Hindlimb muscle (tissue), 1 donor: ENCODE measurements at regions not wholly inside any gene's neighbourhood (a gene's known extent, or its start where the extent isn't known, plus 50 kb on each side); places are given as distances from the start of the nearest gene placed in this dataset.
"Not testable (repeated sequence)": the region's sequence is repeated elsewhere in the genome, so short reads cannot be mapped to it uniquely, and the experiment has no call there.

Experiments
- DNase-seq: peaks from one replicate; pipeline ENCODE4 v3.0.0-alpha.2; 2013

DNA sequence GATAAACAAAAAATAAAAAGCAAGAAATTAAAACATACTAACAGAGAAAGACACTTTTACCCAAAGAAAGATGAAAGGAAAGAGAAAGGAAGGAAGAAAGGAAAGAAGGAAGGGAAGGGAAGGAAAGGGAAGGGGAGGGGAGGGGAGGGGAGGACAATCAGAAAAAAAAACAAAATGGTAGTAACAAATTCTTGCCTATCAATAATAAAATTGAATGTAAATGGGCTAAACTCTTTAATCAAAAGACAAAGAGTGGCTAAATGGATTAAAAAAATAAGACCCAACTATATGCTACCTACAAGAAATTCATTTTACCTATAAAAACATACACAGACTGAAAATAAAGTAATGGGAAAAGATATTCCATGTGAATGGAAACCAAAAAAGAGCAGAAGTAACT is 372.9 kb upstream of the NFIA start:
- DNase-seq = no peak

DNA sequence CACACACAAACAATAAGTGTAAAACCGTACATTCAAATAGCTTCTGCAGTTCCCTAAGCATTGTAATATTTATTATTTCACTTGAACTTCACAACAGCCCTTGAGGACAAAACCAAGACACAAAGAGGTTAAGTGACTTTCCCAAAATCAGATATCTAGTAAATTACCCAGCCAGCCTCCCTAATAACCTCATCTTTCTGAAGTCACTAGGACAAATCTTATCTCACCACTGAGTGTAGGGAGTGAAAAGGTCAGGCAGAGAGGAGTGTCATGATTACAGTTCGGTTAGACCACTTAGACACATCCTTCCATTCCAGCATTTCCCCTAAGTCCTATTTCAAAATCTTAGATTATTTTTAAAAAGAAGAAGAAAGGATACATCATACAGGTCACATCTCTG is 377.3 kb upstream of the NFIA start:
- DNase-seq = no peak

DNA sequence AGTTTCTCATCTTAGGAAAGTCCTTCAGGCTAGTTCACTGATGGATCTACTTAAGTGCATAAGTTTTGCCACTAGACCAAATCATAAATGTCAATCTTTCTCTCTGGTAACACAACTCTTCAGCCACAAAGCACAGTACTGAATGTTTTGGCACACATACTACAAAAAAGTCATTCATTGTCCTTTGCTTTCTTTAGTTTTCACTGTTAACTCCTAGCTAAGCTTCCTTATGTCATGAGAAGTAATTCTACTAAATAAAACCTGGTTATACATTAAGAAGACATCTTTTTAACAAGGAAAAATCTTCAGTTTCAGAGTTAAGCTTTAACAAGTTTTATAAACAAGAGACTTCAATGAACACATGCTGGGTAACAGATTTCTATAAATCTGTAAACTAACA is 379.2 kb upstream of the NFIA start:
- no peak for DNase-seq

DNA sequence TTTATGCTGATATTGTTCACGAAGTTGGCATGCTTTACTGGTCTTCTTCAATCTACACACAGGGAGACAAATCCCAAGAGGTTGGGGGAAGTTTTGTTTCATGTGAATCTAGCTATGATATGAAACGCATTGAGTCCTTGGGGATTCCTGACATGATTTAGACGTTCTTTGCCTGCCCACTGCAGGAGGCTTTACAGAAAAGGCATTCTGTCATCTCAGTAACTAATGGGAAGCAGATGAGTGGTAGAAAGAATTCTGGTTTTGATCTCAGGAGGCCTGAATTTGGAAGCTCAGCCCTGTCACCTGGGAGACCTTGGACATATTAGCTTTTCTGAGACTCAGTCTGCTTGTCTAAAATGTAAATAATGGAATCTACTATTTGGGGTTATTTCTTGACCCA is 383.0 kb upstream of the NFIA start:
- peak; percentile 10 for DNase-seq

DNA sequence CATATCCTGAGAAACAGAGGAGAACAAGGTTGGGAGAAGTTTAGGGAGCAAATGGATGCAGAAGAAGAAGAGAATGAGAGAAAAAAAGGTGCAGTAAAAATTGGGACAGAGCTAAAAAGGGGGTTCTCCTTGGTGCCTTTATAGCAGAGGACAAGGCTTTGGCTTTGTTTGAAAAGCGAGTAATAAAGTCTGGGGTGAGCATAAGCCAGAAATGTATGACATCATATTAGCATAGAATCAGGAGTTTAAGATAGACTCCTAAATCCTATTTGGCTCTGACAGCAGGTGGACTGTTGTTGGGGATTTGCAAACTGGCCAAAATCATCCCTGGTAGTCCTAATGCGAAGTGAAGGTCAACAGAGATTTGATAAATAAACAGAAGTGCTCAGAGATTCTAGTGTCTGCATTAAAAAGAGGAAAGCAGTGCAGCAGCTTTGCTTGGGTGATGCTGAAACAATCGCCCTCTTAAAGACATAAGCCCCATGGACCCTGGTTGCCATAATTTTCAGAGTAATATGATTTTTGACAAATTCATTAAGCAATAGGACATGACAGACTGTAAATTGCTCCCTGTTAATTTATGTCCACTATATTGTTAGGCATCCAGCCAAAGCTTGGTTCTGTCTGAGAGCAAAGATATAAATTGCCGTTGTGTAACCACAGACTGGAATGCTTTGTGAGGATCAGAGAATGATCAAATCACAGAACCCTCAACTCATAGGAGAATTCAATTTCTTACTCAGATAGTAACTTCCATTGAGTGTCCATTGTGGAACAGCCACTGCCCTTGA is 385.0 kb upstream of the NFIA start:
- no peak for DNase-seq

DNA sequence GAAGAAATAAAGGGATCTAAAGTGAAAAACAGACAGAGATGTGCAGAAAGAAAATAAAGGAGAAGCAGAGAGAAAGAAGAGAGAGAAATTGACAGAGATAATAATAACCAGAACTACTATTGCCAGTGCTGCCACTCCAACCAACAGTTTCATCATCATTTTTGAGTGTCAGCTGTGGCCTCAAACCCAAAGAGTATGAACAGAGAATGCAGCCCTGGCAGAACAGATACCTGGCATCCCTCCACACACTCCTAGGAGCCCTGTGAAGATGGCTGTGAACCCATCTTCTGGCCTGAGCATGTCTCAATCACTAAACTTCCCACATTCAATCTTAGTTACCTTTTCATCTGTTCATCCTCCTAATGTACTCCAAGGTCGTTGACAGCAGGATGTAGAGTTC is 385.8 kb upstream of the NFIA start:
- DNase-seq = no peak

DNA sequence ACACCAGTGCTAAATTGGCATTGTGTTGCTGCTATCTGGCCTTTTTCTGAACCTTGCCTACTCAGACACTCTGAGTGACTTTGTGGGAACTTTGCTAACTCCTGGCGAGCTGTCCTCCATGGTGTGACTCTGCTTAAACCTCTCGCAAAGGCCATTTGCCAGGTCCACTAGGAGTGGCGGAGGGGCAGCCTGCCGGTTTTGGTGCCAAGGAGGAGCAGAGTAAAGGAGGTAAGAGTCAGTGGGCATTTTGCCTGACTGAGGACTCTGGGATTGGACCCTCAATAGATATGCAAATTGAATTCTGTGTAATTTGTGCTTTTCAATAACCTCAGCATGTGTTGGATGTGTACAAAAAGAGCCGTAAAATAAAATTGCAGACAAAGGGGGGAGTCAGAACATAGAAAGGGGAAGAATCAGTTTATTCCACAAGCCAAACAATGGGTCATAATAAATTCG is 386.6 kb upstream of the NFIA start:
- DNase-seq = no peak

DNA sequence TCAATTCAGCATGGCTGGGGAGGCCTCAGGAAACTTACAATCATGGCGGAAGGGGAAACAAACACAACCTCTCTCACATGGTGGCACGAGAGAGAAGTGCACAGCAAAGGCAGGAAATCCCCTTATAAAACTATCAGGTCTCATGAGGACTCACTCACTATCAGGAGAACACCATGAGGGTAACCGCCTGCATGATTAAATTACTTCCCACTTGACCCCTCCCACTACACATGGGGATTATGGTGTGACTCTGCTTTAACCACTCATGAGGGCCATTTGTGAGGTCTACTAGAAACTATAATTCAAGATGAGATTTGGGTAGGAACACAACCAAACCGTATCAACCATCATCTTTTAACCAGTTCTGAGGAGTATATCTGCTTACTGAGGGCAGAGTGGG is 387.4 kb upstream of the NFIA start:
- no peak for DNase-seq

DNA sequence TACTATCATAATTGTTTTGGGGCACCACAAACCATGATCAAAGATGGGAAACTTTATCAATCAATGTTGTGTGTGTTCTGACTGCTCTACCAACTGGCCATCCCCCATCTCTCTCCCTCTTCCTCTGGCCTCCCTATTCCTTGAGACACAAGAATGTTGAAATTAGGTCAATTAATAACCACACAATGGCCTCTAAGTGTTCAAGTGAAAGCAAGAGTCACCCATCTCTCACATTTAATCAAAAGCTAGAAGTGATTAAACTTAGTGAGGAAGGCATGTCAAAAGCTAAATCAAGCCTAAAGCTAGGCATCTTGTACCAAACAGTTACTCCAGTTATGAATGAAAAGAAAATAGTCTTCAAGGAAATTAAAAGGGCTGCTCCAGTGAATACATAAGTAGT is 390.3 kb upstream of the NFIA start:
- no peak for DNase-seq

DNA sequence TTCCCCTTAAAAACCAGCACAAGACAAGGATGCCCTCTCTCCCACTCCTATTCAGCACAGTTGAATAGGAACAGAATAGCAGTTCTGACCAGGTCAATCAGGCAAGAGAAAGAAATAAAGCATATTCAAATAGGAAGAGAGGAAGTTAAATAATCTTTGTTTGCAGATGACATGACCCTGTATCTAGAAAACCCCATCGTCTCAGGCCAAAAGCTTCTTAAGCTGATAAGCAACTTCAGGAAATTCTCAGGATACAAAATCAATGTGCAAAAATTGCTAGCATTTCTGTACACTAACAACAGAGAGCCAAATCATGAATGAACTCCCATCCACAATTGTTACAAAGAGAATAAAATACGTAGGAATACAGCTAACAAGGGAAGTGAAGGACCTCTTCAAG is 394.1 kb upstream of the NFIA start:
- not testable (repeated sequence) for DNase-seq

DNA sequence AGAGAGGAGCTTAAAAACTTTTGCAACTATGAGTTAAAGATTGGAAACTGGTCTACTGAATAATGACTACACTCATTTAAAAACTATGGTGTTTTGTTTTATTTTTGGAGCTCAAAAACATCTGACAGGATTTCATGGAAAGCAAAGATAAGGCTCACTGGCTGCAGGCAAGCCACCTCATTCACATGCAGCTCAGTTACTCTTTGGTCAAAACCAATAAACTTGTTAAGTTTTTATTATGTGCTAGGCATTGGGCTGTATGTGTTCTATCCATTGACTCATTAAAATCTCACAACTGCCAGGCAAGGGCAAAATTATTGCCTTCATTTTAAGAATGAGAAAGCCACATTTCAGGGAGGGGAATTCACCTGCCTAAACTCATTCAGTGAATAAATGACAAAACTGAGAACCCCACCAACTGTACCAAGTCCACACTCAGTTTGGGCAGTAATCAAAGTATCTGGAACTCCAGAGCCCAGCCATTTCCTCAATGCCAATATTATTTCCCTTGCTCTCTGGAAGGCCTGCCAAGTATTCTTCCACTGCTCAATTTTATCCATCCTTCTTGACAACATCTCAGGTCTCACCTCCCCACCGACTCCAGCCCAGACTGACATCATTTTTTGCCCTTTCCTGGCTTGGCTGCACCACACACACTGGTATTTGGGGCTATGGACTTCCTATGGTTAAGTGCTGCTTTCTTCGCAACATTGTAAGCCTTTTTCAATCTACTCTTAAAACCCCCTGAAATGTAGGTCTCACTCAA is 401.1 kb upstream of the NFIA start:
- DNase-seq = no peak

DNA sequence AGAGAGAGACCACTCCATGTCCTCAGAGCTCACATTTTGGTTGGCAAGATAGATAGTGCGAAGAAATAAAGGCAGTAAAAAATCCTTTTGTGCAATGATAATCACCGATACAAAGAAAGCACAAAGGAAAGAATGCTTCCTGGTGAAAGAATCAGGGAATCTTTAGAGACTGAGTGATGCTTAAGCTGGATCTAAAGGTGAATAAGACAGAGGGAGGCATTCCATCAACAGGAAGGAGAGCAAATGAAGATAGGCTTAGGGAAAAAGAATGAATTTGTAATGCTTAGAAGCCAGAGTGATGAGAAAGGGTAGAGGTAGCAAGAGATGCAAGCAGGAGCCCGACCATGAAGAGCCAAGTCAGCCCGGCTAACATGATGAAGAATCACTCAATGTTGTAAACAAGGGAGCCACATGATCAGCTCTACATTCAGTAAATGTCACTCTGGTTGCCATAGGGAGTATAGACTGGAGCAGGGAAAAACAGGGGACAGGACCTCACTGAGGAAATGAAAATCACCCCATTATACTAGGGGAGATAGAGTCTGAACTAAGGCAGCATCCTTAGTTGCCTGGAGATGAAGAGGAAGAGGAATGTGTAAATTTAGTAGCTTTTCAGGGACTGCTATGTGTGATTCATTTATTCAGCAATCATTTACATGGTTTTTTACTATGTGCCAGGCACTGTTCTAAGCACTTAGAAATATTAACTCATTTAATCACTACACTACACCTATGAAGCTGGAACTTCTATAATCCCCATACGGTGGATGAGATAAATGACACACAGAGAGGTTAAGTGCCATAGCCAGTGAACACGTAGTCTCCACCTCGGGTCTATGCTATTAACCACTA is 402.6 kb upstream of the NFIA start:
- DNase-seq = no peak

DNA sequence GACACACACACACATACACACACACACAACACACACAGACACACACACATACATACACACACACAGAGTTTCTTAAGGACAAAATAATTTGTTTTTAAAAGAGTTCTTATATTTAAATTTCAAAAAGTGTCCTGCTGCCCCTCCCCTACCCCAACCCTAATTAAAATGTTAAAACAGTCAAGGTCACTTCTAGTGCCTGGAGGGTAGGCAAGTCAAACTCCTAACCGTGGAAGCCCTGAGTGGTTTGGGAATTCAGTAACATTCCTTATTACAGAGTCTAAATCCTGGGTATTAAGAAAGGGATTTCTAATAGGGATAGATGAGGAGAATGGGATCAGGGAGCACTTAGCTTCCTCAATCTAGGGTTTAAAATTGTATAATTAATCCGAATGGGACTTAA is 403.6 kb upstream of the NFIA start:
- DNase-seq = no peak

DNA sequence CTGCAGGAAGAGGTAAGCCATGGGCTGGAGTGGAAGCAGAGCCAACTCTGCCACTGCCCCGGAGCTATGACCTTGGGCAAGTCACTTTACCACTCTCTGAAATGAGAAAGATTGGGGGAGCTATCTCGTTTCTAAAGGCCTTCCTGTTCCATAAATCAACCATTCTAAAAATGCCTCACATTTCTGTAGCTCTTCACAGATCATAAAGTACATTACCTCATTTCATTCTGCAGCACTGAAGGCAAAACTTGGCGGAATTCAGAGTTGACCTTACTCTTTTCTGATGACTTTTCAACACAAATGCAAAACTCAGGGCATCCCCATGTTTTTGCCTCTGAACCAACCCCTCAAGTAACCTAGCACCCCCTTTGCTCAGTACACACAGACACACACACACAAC is 404.0 kb upstream of the NFIA start:
- DNase-seq = no peak

DNA sequence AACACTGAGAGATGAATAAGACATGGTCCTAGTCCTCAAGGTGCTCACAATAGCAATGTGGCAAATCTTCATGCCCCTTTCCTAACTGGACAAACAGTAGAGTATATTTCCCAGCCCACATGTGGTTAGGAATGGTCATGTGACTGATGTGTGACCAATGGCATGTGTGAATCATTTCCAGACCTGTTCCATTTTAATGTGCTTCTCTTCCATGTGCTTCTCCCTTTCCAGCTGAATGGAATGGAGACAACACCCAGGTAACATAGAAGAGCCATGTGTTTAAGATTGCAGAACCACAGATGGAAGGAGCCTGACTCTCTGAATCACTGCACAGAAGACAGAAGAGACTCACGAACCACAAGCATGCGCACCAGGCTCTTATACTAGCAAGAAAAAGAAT is 409.9 kb upstream of the NFIA start:
- no peak for DNase-seq

DNA sequence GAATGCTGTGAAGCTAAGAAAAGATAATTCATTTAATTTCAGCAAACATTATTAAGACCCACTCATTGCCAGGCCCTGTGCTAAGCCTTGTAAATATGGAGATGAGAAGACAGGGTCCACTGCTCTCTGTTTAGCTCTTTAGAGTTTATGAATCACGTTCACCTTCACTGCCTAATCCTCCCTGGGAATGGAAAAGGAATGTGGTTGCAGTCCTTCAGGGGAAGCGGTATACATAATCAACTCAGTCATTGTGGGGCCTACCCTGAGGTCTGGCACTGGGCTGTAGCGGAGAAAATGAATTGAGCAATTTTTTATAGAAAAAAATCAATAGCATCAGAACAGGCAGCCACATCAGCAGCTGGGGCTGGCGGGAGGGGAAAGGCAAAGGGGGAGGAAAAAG is 412.1 kb upstream of the NFIA start:
- no peak for DNase-seq

DNA sequence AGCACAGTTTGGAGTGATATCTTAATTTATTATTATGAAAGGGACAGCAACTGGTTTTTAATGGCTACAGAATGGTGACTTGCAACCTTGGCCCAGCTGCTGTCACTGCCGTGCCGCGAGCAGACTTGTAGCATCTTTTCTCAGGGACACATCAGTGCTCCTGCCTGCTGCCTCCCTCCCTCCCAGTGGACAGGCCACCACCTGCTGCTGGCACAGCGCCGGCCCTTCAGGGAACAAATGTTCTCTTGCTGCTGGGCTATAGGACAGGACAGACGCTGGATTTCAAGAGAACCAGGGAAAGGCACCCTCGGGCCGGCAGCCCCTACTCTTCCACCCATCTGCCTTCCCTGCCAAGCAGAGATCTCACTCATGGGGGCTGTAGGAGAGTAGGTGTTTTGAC is 413.8 kb upstream of the NFIA start:
- DNase-seq = no peak

DNA sequence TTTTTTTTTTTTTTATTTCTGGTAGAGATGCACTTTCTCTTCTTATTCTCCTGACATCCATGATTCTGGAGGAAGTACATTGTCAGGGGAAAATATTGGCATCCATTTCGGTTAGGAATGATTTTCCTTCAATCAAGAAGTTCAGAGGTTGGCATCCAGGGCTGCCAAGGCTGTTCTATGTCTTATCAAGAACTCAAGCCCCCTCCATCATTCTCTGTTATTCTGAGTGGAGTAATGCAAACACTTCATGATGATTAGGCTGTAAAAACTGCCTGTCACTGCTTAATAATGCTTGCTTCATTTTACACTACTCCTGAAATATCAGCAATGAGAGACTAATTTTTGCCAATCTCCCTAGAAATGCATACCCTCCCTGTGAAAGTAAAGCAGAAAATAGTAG is 417.1 kb upstream of the NFIA start:
- DNase-seq = no peak

DNA sequence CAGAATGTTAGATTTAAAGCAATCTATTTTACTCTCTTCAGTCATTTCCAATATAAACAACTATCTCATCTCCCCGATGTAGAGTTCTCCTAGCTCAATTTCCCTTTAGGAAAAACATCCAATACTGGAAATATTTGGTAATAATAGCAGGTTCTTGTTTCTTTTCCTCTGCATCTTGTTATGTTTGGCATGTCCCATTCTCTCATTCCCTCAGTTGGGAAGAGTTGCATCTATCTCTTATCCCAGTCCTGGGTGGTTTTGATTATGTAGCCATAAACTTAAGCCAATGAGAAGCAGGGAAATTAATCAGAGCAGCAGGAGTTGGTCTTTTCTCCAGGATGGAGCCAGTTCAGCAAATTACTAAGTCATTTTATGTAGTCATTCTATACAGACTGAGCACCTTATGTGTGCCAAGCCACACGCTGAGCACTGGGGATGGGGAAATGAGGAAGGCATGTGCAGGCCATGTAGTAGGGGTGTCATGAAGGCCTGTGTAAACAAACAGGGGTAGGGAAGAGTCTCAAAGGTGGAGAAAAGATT is 418.2 kb upstream of the NFIA start:
- DNase-seq = peak; percentile 5

DNA sequence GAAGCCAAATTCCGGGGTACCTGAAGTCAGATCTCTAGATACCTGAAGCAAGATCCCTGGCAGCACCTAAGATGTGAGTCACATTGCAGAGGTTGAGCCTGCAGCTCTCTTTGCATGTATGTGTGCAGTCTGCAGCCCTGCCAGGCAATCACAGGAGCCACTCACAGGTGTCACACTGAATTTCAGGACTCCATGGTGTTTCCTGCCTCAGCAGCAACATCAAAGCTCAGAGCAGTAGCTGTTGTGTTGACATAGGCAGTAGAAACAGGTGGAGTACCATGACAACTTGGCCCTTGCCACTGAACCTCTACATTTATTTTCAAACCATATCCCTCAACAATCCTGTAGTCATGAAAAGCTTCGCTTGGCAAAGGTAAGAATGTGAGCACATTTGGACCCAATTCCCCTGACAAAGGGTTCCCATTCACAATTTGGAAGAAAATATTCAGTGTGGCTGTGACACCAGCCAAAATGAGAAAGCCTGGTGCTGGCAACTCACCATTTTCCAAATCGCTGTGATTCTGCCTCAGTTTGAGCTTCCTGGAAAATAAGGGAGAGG is 419.8 kb upstream of the NFIA start:
- no peak for DNase-seq

DNA sequence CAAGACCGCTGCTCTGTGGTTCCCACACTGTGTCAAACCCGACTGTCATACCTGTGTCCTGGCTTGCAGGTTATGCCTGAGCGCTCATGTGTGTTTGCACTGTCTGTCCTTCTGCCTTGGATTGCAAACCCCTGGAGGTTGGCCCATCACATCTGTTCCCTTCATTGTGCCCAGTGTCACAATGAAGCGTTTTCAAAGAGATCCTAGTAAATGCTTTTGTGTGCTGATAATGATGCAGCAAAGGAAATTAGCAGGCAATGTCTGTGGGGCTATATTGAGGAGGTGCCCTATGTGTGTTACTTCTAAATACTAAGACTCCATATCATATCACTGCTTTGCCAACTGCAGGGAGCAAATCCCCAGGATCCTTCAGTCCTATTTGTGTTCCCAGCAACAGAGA is 424.4 kb upstream of the NFIA start:
- no peak for DNase-seq

DNA sequence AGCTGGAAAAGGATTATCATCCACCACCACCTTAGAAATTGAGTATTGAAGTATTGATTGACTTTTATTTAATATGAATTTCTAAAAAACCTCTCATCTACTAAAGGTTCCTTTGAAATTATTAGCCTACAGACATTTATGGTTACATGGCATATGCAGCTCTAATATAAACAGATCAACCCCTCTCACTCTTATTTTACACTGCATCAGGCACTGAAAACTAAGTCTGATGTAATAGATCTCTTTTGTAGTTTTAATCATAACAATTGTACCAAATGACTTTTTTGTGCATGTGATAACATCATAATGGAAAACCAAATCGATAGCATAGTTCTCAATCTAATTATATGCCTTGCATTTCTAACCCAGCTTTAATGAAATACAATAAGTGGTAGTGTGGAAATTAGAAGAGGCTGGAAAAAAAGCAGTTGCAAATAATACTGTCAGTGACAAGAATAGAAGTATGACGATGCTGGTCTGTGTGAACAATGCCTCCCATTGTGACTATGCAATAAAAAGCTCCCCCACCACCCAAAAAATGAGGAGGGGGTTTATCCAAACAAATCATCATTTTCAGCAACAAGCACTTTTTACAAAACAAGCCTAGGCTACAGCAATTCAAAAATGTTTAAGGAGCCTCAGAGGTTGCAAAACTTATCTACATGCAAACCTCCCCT is 426.5 kb upstream of the NFIA start:
- DNase-seq = no peak
